ENCODE measurements at regions not wholly inside any gene's neighbourhood (a gene's known extent, or its start where the extent isn't known, plus 50 kb on each side); places are given as distances from the start of the nearest gene placed in this dataset.
A peak's percentile ranks its signal among the peaks of the same experiment; 100 is the strongest.

- peak; percentile 37 to 57 for DNase-seq (ENCODE audit: low read depth in 2 of 2)
These were observed 169.8 kb upstream of the RAI14 start for GRCh38 chr5:34486160-34486848.

- DNase-seq (ENCODE audit: low read depth in 2 of 2), result no peak
These were observed 169.3 kb upstream of the RAI14 start for GRCh38 chr5:34486849-34487158.

- DNase-seq (ENCODE audit: low read depth in 2 of 2), result no peak
These were observed 168.8 kb upstream of the RAI14 start for GRCh38 chr5:34487159-34487879.

GRCh38 chr5:34487956-34488355, 168.2 kb upstream of the RAI14 start:
- no peak for DNase-seq (ENCODE audit: low read depth in 2 of 2)

GRCh38 chr5:34488984-34489383, 167.1 kb upstream of the RAI14 start:
- DNase-seq (ENCODE audit: low read depth in 2 of 2), result no peak

- DNase-seq (ENCODE audit: low read depth in 2 of 2), result no peak
These were observed 165.4 kb upstream of the RAI14 start for GRCh38 chr5:34490506-34491250.

- DNase-seq (ENCODE audit: low read depth in 2 of 2), result no peak
These were observed 164.9 kb upstream of the RAI14 start for GRCh38 chr5:34491251-34491620.

GRCh38 chr5:34494111-34494755, 161.9 kb upstream of the RAI14 start:
- DNase-seq (ENCODE audit: low read depth in 2 of 2), result no peak

GRCh38 chr5:34495178-34495577, 160.9 kb upstream of the RAI14 start:
- DNase-seq (ENCODE audit: low read depth in 2 of 2), result no peak

GRCh38 chr5:34496260-34496691, 159.9 kb upstream of the RAI14 start:
- no peak for DNase-seq (ENCODE audit: low read depth in 2 of 2)

GRCh38 chr5:34496701-34497469, 159.2 kb upstream of the RAI14 start:
- no peak for DNase-seq (ENCODE audit: low read depth in 2 of 2)

GRCh38 chr5:34497470-34497808, 158.7 kb upstream of the RAI14 start:
- DNase-seq (ENCODE audit: low read depth in 2 of 2), result no peak

- DNase-seq (ENCODE audit: low read depth in 2 of 2), result no peak
These were observed 157.6 kb upstream of the RAI14 start for GRCh38 chr5:34498572-34498971.

GRCh38 chr5:34499001-34499734, 157.0 kb upstream of the RAI14 start:
- no peak for DNase-seq (ENCODE audit: low read depth in 2 of 2)

GRCh38 chr5:34500236-34500847, 155.8 kb upstream of the RAI14 start:
- no peak for DNase-seq (ENCODE audit: low read depth in 2 of 2)

- no peak for DNase-seq (ENCODE audit: low read depth in 2 of 2)
These were observed 155.1 kb upstream of the RAI14 start for GRCh38 chr5:34501016-34501415.

GRCh38 chr5:34501840-34502239, 154.3 kb upstream of the RAI14 start:
- no peak for DNase-seq (ENCODE audit: low read depth in 2 of 2)

GRCh38 chr5:34502581-34502980, 153.5 kb upstream of the RAI14 start:
- no peak for DNase-seq (ENCODE audit: low read depth in 2 of 2)

GRCh38 chr5:34503379-34504253, 152.5 kb upstream of the RAI14 start:
- no peak for DNase-seq (ENCODE audit: low read depth in 2 of 2)

GRCh38 chr5:34504967-34505366, 151.2 kb upstream of the RAI14 start:
- DNase-seq (ENCODE audit: low read depth in 2 of 2), result no peak

Data from stimulated activated CD8-positive, alpha-beta memory T cell treated with anti-CD3 and anti-CD28 coated beads, Interleukin-2, amount 100 ng/mL, for 48 hours (primary cell).